GM12874 (cell line): ENCODE measurements at regions not wholly inside any gene's neighbourhood (a gene's known extent, or its start where the extent isn't known, plus 50 kb on each side); places are given as distances from the start of the nearest gene placed in this dataset.

Source experiments
- CTCF ChIP-seq: IDR thresholded peaks from 2 replicates; pipeline ENCODE4 v1.5.1; 2011; ENCODE audit warnings: low read depth, mild to moderate bottlenecking, control low read depth, low read length, moderate library complexity; ENCODE audit not compliant: insufficient read depth

- TF ChIP-seq CTCF: no peak
Measured at GRCh38 chr20:50253101-50253500, 62.5 kb downstream of the CEBPB start.

- TF ChIP-seq CTCF: no peak
Measured at GRCh38 chr20:50254466-50255079, 63.9 kb downstream of the CEBPB start.

- no peak for TF ChIP-seq CTCF
Measured at GRCh38 chr20:50256577-50256976, 65.9 kb downstream of the CEBPB start.

- no peak for TF ChIP-seq CTCF
Measured at GRCh38 chr20:50257860-50258259, 67.2 kb downstream of the CEBPB start.

GRCh38 chr20:50258790-50259483 is 68.3 kb downstream of the CEBPB start:
- no peak for TF ChIP-seq CTCF

GRCh38 chr20:50259705-50260478 is 69.3 kb downstream of the CEBPB start:
- no peak for TF ChIP-seq CTCF

GRCh38 chr20:50260479-50261221 is 70.0 kb downstream of the CEBPB start:
- no peak for TF ChIP-seq CTCF
